Motor neuron (in vitro differentiated cells): ENCODE measurements at regions not wholly inside any gene's neighbourhood (a gene's known extent, or its start where the extent isn't known, plus 50 kb on each side); places are given as distances from the start of the nearest gene placed in this dataset.
A peak's percentile ranks its signal among the peaks of the same experiment; 100 is the strongest.
"Not testable (repeated sequence)": the region's sequence is repeated elsewhere in the genome, so short reads cannot be mapped to it uniquely, and the experiment has no call there.

ENCODE experiments used
- ATAC-seq, 8 experiments: fragments of 200-7000 bp; cut with Tn5 transposase; replicated peaks in 6 of 8; 2 replicates each; pipeline ENCODE4 v1.8.0; 2021; ENCODE audit warnings: mild to moderate bottlenecking in 8 of 8, moderate library complexity in 8 of 8
- H3K27ac ChIP-seq, 2 donors: fragments of 250-450 bp; sonication (Bioruptor Pico); 2 replicates each; pipeline ENCODE4 v1.9.0; 2021; ENCODE audit warnings: antibody characterized with exemption in 2 of 2, mild to moderate bottlenecking in 2 of 2, moderate library complexity in 1 of 2
- H3K4me1 ChIP-seq, 2 donors: fragments of 250-450 bp; sonication (Bioruptor Pico); replicated peaks in 1 of 2; 2 replicates each; pipeline ENCODE4 v1.6.1; 2021; ENCODE audit warnings: antibody characterized with exemption in 2 of 2, mild to moderate bottlenecking in 2 of 2, moderate library complexity in 1 of 2
- H3K4me3 ChIP-seq, 5 donors: fragments of 250-450 bp; sonication (Bioruptor Pico); 2 replicates each; pipeline ENCODE4 v1.9.0; 2021; ENCODE audit warnings: antibody characterized with exemption in 5 of 5, mild to moderate bottlenecking in 5 of 5, moderate library complexity in 4 of 5
- WGBS, 10 experiments: fragments of 450-650 bp; shearing (Covaris generic); methylation state at CpG; one replicate each; pipeline ENCODE4 v1.0.0; 2022; 5-methylcytosine and 5-hydroxymethylcytosine counted together
- in situ Hi-C, 9 experiments: fragments of 400-800 bp; cut with MboI; loops; one replicate each; pipeline ENCODE4 v1.15.0; 2021; ENCODE audit warnings: low sequenced_read_pairs in 9 of 9, low pct_unique_long_range_greater_than_20kb in 2 of 9; ENCODE audit not compliant: unreplicated experiment in 9 of 9

DNA sequence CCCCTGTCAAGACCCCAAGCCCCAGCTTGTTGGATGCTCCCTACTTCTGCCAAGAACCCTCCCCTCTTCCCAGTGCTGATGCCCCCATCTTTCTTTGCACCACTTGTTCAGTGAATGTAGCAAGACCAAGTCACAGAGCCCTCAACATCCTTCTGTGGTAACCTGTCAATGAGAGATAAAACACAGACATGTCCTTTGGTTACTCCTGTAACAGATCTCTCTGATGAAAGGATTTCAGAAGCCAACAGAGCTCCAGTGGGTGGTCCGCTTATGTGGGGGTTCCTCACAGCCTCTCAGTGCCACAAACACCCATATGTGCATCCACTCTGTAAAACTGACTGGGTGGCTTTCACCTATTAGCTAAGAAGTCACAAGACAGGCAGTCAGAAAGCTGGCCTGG is 93.2 kb upstream of the CST7 start:
- in situ Hi-C loops: no loop called here
- Histone ChIP-seq H3K4me3 (no peak overlapping the region), H3K27ac (no peak overlapping the region), H3K4me1 (no peaks in the 10 kb centered on the region)
- no peak for ATAC-seq
- WGBS, 10 experiments: 0 to 80% (median 68%) methylated on average over 1 of the region's 1 CpG; no CpG with 5 or more reads in 4 of the 10 experiments

DNA sequence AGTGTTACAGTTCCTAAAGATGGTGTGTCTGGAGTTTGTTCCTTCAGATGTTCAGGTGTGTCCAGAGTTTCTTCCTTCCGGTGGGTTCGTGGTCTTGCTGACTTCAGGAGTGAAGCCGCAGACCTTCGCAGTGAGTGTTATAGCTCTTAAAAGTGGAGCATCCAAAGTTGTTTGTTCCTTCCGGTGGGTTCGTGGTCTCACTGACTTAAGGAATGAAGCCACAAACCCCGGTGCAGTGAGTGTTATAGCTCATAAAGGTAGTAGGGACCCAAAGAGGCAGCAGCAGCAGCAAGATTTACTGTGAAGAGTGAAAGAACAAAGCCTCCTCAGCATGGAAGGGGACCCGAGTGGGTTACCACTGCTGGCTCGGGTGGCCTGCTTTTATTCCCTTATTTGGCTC is 90.6 kb upstream of the CST7 start:
- 37 to 100% (median 76%) methylated on average over 1 to 9 of the region's 9 CpGs; no CpG with 5 or more reads in 3 of the 10 experiments for WGBS, 10 experiments
- in situ Hi-C loops, ATAC-seq, H3K27ac ChIP-seq, H3K4me1 ChIP-seq, H3K4me3 ChIP-seq: not testable (repeated sequence)

DNA sequence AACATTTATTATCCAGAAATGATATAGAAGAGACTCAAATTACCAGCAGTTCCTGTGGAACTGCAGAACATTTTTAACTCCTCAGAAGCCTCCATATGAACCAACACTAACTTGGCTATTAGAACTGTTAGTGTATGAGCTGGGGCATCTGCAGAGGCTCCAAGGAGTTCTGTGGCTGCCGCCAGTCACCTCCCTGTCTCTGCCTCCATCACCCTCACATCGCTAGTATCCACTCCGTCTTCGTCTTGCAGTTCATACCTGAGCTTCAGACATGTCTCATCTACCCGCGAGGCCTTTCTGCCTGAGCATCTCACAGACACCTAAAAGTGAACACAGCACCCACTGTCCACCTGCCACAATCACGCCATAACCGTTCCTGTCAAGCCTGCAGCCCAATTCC is 89.5 kb upstream of the CST7 start:
- 43 to 90% (median 85%) methylated on average over 2 to 8 of the region's 8 CpGs; no CpG with 5 or more reads in 5 of the 10 experiments for WGBS, 10 experiments
- H3K27ac ChIP-seq: no peak overlapping the region
- ATAC-seq: no peak
- H3K4me1 ChIP-seq: no peaks in the 10 kb centered on the region
- no peak overlapping the region for H3K4me3 ChIP-seq
- in situ Hi-C loops: no loop called here

DNA sequence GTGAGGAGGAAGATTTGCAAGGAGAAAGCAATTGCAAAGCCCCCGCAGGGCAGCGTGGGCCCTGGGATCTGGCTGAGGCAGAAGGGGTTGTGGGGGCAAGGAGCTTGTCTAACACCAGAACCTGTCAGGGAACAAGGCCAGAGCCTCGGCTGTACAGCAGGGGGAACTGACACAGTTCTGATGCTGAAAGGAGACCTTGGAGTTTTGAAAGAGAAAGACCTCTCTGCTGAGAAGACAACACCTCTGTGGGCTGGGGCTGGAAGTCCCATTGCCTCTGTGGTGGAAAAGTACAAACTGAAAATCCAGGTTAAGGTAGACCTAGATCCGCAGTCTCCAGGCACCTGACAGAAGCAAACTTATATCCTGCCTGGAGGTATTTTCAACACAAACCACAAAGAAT is 86.9 kb upstream of the CST7 start:
- Histone ChIP-seq H3K27ac (no peak overlapping the region), H3K4me3 (no peak overlapping the region), H3K4me1 (no peaks in the 10 kb centered on the region)
- WGBS, 10 experiments: 17 to 81% (median 69%) methylated on average over 1 to 3 of the region's 4 CpGs; no CpG with 5 or more reads in 3 of the 10 experiments
- ATAC-seq: no peak
- in situ Hi-C loops: no loop called here

DNA sequence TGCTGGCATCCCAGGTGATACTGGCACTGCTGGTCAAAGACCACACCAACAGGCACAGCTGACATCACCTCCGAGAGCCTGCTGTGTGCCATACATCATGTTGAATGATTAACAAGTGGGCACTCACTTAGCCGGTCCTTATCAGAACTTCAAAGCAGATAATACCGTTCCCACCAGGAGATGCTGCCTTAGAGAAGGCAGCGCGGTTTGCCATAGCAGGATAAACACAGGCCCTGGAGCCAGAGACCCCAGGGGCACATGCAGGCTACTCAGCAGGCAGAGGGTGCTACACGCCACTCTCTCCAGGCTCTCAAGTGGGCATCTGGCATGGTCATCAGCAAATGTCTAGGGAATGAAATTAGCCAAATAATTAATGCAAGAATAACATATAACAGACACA is 86.5 kb upstream of the CST7 start:
- ATAC-seq: no peak
- in situ Hi-C loops: no loop called here
- H3K27ac ChIP-seq: no peak overlapping the region
- H3K4me3 ChIP-seq: no peak overlapping the region
- no peaks in the 10 kb centered on the region for H3K4me1 ChIP-seq
- WGBS, 10 experiments: 50 to 100% (median 80%) methylated on average over 1 to 4 of the region's 6 CpGs; no CpG with 5 or more reads in 5 of the 10 experiments

DNA sequence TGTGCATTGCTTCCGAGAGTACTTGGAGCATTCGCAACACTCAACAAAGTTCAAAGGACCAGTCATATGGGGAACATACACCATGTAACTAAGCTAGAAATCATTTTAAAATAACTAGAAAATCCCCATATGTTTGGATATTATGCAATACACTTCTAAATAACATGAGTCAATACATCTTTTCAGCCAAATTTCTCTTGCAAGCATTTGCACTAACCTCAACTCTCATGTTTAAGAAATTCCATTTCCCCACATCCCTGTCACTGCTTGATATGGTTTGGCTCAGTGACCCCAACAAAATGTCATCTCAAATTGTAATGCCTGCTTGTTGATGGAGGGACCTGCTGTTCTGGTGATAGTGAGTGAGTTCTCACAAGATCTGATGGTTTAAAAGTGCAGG is 85.7 kb upstream of the CST7 start:
- in situ Hi-C loops: no loop called here
- H3K27ac ChIP-seq: no peak overlapping the region
- no peak for ATAC-seq
- WGBS, 10 experiments: 24 to 100% (median 83%) methylated on average over 1 to 2 of the region's 2 CpGs; no CpG with 5 or more reads in 3 of the 10 experiments
- no peaks in the 10 kb centered on the region for H3K4me1 ChIP-seq
- H3K4me3 ChIP-seq: no peak overlapping the region

DNA sequence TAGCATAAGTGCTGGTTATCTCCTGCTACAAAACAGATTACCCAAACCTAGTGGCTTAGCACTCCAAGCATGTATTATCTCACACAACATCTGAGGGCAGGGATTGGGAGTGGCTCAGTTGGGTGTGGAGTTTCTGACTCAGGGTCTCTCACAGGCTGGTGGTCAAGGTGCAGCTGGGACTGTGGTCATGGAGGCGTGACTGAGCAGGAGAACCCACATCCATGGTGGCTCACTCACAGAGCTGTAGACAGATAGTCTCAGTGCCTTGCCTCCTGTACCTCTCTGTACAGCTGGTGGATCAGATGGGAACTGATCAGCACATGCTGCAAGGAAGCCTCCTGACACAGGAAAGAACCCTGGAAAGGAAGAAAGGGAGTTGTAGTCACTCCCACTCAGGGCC is 83.1 kb upstream of the CST7 start:
- WGBS, 10 experiments: 0 to 67% (median 60%) methylated on average over 1 of the region's 1 CpG; no CpG with 5 or more reads in 7 of the 10 experiments
- Histone ChIP-seq H3K4me1 (no peaks in the 10 kb centered on the region), H3K27ac (no peak overlapping the region), H3K4me3 (no peak overlapping the region)
- in situ Hi-C loops: no loop called here
- peak in 1 of 8 experiments; percentile 5 for ATAC-seq

DNA sequence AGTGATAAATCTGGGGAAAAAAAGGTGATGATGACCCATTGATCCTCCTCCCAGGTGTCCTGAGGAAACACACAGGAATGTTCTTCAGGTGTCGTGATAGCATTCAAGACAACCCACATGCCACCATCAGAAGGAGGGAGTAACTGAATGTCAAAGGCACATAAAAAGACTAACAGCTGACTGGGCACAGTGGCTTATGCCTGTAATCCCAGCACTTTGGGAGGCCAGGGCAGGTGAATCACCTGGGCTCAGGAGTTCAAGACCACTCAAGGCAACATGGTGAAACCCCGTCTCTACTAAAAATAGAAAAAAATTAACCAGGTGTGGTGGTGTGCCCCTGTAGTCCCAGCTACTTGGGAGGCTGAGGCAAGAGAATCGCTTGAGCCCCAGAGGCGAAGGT is 82.3 kb upstream of the CST7 start:
- WGBS, 10 experiments: 42 to 94% (median 86%) methylated on average over 1 to 4 of the region's 4 CpGs; no CpG with 5 or more reads in 1 of the 10 experiments
- no peaks in the 10 kb centered on the region for H3K4me1 ChIP-seq
- no peak overlapping the region for H3K27ac ChIP-seq
- in situ Hi-C loops: no loop called here
- H3K4me3 ChIP-seq: no peak overlapping the region
- ATAC-seq: no peak

DNA sequence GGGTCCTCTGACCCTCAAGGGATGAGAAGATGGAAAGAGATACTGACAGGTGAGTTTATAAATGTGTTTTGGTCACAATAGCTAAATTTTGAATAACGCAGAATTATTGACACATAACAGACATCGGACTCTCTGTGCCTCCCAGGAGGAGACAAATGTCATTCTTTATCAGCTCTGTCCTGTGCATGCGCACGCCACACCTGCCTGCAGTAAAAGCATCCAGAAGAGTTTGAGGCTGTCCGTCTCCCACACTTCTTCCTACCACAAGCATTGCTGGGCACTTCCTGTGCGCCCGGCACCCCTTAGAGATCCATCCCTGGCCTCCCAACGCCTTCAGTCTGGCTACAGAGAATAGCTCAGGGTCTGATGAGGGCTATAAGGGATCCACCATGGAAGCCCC is 81.5 kb upstream of the CST7 start:
- Histone ChIP-seq H3K4me3 (no peak overlapping the region), H3K27ac (no peak overlapping the region), H3K4me1 (no peaks in the 10 kb centered on the region)
- 85 to 100% (median 89%) methylated on average over 1 to 6 of the region's 8 CpGs; no CpG with 5 or more reads in 6 of the 10 experiments for WGBS, 10 experiments
- ATAC-seq: no peak
- in situ Hi-C loops: no loop called here

DNA sequence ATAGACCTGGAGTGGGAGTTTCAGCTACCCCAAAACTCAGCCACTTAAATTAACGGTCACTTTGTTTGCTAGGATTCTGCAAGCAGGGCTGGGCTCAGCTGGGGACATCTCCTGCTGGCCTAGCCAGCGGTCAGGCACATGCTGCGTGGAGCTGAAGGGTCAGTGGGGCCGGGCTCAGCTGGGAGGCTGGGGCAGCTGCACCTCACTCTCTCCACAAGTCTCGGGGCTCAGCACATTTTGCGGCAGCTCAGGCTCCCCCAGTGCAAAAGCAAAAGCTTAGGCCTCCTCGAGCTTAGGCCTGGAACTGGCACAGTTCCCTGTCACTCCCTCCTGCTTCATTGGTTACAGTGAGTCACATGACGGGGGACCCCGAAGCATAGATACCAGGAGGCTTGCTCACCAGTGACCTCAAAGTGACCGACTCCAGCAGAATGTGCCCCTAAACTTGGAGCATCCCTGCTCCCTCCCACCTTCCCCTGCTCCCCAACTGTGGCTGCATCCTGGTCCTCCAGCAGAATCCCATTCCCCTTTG is 80.6 kb upstream of the CST7 start:
- H3K4me3 ChIP-seq: no peak overlapping the region
- 50 to 100% (median 85%) methylated on average over 1 to 4 of the region's 10 CpGs; no CpG with 5 or more reads in 5 of the 10 experiments for WGBS, 10 experiments
- no peak for ATAC-seq
- H3K27ac ChIP-seq: no peak overlapping the region
- in situ Hi-C loops: no loop called here
- no peaks in the 10 kb centered on the region for H3K4me1 ChIP-seq

DNA sequence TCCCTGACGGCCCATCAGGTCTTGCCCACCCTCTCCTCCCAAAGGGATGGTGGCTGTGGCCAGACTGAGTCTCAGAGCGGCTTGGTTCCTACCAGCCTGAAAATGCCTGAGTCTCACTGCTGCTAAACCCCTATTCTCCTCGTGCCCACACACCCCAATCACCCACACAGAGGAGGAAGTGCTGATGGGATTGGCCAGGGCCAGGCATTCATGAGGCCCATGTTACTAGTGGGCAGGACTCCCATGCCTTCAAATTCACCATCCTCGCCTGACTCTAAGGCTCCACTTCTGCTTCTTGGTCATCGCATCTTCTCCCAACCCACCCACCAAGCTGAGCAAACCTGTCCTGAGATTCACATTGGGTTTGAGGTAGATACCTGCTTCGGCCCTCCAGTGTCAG is 80.1 kb upstream of the CST7 start:
- Histone ChIP-seq H3K4me1 (no peaks in the 10 kb centered on the region), H3K4me3 (no peak overlapping the region), H3K27ac (no peak overlapping the region)
- no peak for ATAC-seq
- 58 to 88% (median 67%) methylated on average over 1 to 3 of the region's 6 CpGs; no CpG with 5 or more reads in 3 of the 10 experiments for WGBS, 10 experiments
- in situ Hi-C loops: no loop called here

DNA sequence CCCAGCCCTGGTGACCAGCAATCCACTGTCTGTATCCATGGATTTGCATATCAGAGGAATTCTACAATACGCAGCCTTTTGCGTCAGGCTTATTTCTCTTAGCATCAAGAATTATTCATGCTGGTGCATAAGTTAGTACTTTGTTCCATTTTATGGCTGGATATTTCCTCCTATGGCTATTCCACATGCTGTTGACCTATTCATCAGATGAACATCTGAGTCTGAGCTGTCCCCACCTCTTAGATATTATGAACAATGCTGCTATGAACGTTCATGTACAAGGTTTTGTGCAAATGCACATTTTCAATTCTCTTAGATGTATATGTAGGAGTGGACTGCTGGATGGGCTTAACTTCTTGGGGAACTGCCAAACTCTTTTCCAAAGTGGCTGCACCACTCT is 79.0 kb upstream of the CST7 start:
- Histone ChIP-seq H3K4me1 (no peaks in the 10 kb centered on the region), H3K27ac (no peak overlapping the region), H3K4me3 (no peak overlapping the region)
- 0 to 90% (median 82%) methylated on average over 1 to 3 of the region's 3 CpGs; no CpG with 5 or more reads in 1 of the 10 experiments for WGBS, 10 experiments
- in situ Hi-C loops: no loop called here
- peak in 4 of 8 experiments; percentile 47 to 94 (median 82) for ATAC-seq

DNA sequence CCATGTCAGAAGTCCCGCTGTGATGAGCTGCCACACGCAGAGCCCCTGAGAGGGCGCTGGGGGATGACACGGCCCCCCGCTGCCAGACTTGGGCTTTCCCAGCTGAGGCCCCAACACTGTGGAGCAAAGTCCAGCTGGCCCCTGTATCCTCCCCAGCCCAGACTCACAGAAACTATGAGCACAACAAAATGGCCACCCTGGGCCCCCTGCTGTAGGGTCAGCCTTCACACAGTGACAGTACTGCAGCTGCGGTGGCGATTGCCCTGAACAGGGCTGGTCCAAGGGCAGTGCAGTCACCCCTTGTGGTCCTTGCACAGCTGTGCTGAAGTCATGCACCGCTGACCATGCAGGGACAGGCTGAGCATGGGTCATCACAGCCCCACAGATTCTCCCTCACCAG is 78.2 kb upstream of the CST7 start:
- no peak overlapping the region for H3K4me3 ChIP-seq
- ATAC-seq: peak in 7 of 8 experiments; percentile 1 to 83 (median 60)
- H3K4me1 ChIP-seq: no peaks in the 10 kb centered on the region
- H3K27ac ChIP-seq: no peak overlapping the region
- in situ Hi-C loops: no loop called here
- WGBS, 10 experiments: 20 to 100% (median 70%) methylated on average over 1 to 4 of the region's 8 CpGs; no CpG with 5 or more reads in 5 of the 10 experiments

DNA sequence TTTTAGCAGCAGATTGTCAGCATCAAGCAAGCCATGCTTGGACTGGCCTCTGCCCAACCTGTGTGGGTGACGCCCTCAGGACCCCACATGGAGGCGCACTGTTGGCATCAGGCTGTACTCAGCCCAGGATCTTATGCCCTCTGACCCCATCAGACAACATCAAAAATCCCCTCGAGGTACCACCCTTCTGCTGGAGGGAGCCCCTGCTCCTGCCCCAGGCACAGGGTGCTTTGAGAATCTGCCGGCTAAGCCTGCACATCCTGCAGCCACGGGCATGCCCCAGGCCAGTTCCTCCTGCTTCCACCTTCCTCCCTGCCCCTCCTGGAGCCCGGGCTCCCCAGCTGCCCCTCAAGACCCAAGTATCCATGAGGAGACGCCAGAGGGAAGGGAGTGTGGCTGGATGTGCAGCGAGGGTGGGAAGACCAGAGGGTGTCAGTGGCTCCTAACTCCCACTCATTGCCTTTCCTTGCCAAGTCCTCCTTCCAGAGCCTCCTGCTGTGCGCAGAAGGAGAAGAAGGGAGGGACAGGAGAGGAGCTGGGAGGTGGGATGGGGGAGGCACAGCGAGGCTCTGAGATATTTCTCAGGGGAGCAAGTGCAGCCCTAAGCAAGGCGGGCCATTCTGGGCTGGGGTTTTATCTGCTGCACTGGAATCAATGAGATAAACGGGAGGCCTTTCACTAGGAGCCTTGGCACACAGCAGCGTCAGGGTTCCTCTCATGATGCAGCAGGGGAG is 77.4 kb upstream of the CST7 start:
- no peak overlapping the region for H3K4me3 ChIP-seq
- H3K27ac ChIP-seq: no peak overlapping the region
- H3K4me1 ChIP-seq: no peaks in the 10 kb centered on the region
- WGBS, 10 experiments: 66 to 92% (median 70%) methylated on average over 1 to 4 of the region's 13 CpGs; no CpG with 5 or more reads in 5 of the 10 experiments
- peak in 1 of 8 experiments; percentile 2 for ATAC-seq
- in situ Hi-C loops: no loop called here
